Transverse colon (tissue), 4 donors: ENCODE measurements at regions not wholly inside any gene's neighbourhood (a gene's known extent, or its start where the extent isn't known, plus 50 kb on each side); places are given as distances from the start of the nearest gene placed in this dataset.
A peak's percentile ranks its signal among the peaks of the same experiment; 100 is the strongest.

Source experiments
- DNase-seq: peaks from one replicate; pipeline ENCODE4 v3.0.0-alpha.2; 2019
- H3K27ac ChIP-seq, 4 donors: fragments of 200-600 bp; sonication (generic); 2 replicates each; pipeline ENCODE4 v1.5.1; 2016 to 2018; ENCODE audit warnings: inconsistent platforms in 4 of 4
- H3K27me3 ChIP-seq: fragments of 200-600 bp; sonication (generic); 2 replicates; pipeline ENCODE4 v1.5.1; 2017; ENCODE audit warnings: inconsistent platforms
- H3K36me3 ChIP-seq, 4 donors: fragments of 200-600 bp; sonication (generic); 2 replicates each; pipeline ENCODE4 v1.5.1; 2017 to 2019; ENCODE audit warnings: inconsistent platforms in 4 of 4
- H3K4me1 ChIP-seq, 4 donors: fragments of 200-600 bp; sonication (generic); 2 replicates each; pipeline ENCODE4 v1.5.1; 2017 to 2020; ENCODE audit warnings: inconsistent platforms in 4 of 4
- H3K4me3 ChIP-seq, 4 donors: fragments of 200-600 bp; sonication (generic); 1 replicate in 1 of 4; 2 replicates in 3 of 4; pipeline versions ENCODE4 v1.5.1 to v1.6.1; 2017 to 2019; ENCODE audit warnings: inconsistent platforms in 4 of 4
- H3K9me3 ChIP-seq, 2 donors: fragments of 200-600 bp; sonication (generic); 2 replicates each; pipeline ENCODE4 v1.5.1; 2017 to 2019; ENCODE audit warnings: inconsistent platforms in 2 of 2
- EP300 ChIP-seq: sonication (generic); formaldehyde crosslinking; IDR thresholded peaks from one replicate; pipeline ENCODE4 v1.6.1; 2017; ENCODE audit warnings: antibody characterized with exemption, low read depth
- POLR2A ChIP-seq: fragments of 450-650 bp; IDR thresholded peaks from one replicate; pipeline ENCODE4 v1.6.1; 2016; ENCODE audit warnings: antibody characterized with exemption, mild to moderate bottlenecking, moderate library complexity
- POLR2AphosphoS5 ChIP-seq, 3 donors: sonication (generic); formaldehyde crosslinking; IDR thresholded peaks; one replicate each; pipeline ENCODE4 v1.6.1; 2016; ENCODE audit warnings: antibody characterized with exemption in 3 of 3
- WGBS, 2 donors: methylation state at CpG; one replicate each; pipeline ENCODE4 v1.1.5; 2018; ENCODE audit warnings: low coverage in 1 of 2; 5-methylcytosine and 5-hydroxymethylcytosine counted together
- in situ Hi-C, 4 donors: fragments of 200-750 bp; cut with MboI; loops; one replicate each; pipeline versions ENCODE4 v1.15.0 to v1.15.1; 2017; ENCODE audit warnings: low sequenced_read_pairs in 3 of 4, low pct_ligation_motif_present in 1 of 4, low pct_unique_long_range_greater_than_20kb in 1 of 4
- intact Hi-C: fragments of 100-400 bp; cut with DNase I; formaldehyde crosslinking; loops from one replicate; pipeline ENCODE4 v1.15.1; 2023; ENCODE audit warnings: low total_unique reads
- TF ChIP-seq, protein P1 (sequence below), 5 experiments: fragments of 200-600 bp in 3 of 5; fragments of 450-650 bp in 2 of 5; sonication (generic) in 3 of 5; IDR thresholded peaks; 1 replicate in 2 of 5; 2 replicates in 3 of 5; pipeline ENCODE4 v1.5.1; 2016 to 2017; ENCODE audit warnings: antibody characterized with exemption in 5 of 5, inconsistent platforms in 3 of 5, mild to moderate bottlenecking in 2 of 5, moderate library complexity in 1 of 5

DNA sequence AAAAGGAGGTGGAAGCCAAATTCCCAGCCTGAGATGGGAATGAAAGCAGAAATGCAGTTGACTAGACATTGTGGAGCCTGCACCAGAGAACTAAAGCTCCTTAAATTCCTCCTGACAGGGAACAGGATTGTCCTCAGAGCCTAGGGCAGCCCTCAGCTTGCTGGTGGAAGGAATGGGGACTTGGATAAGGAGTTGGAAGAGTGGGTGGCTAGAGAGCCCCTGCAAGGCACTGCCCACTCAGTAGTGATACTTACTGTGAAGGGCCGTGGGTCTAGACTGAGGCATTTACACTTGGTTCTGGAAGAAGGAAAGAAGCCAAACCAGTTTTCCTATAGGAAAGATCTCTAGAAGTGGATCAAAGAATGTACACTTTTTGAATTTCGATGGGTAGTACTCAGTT, 117.6 kb downstream of the PLCE1 start:
- DNase-seq: no peak
- H3K9me3 ChIP-seq: no peaks in the 10 kb centered on the region
- TF ChIP-seq, protein P1, sequence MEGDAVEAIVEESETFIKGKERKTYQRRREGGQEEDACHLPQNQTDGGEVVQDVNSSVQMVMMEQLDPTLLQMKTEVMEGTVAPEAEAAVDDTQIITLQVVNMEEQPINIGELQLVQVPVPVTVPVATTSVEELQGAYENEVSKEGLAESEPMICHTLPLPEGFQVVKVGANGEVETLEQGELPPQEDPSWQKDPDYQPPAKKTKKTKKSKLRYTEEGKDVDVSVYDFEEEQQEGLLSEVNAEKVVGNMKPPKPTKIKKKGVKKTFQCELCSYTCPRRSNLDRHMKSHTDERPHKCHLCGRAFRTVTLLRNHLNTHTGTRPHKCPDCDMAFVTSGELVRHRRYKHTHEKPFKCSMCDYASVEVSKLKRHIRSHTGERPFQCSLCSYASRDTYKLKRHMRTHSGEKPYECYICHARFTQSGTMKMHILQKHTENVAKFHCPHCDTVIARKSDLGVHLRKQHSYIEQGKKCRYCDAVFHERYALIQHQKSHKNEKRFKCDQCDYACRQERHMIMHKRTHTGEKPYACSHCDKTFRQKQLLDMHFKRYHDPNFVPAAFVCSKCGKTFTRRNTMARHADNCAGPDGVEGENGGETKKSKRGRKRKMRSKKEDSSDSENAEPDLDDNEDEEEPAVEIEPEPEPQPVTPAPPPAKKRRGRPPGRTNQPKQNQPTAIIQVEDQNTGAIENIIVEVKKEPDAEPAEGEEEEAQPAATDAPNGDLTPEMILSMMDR (IDR thresholded peaks at IDR 0.05): no peak
- no peak for TF ChIP-seq POLR2AphosphoS5 (IDR thresholded peaks at IDR 0.05)
- no peak for TF ChIP-seq EP300
- no peak for TF ChIP-seq POLR2A
- no peaks in the 10 kb centered on the region for H3K36me3 ChIP-seq
- intact Hi-C loops (no loop called here), in situ Hi-C loops (no loop called here)
- 38 to 40% methylated on average over 1 to 2 of the region's 2 CpGs for WGBS, 2 donors
- H3K27me3 ChIP-seq: no peaks in the 10 kb centered on the region
- H3K27ac ChIP-seq: peak overlapping the region in 1 of 4 donors; percentile 2
- H3K4me3 ChIP-seq: no peak overlapping the region
- H3K4me1 ChIP-seq: peaks cover 0 to 9% (median 0%) of the 10 kb centered on the region in 4 donors

DNA sequence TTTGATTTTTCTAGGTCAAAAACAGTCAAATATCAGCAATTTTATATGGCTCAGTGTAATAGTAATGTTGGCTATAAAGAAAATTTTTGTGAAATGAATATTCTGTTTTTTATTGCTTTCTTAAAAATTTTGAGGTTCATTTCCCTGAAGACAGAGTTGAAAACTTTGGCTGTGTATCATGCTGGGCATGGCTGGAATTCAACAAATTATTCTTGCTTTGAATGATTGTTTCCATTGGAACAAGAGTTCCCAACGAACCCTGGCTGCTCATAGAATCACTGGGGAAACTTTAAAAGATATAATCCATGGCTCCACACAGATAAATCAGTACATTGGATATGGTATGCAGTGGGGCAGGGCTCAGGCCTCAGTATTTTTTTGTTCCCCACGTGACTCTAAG, 118.6 kb downstream of the PLCE1 start:
- DNase-seq: no peak
- TF ChIP-seq POLR2A: no peak
- TF ChIP-seq POLR2AphosphoS5 (IDR thresholded peaks at IDR 0.05): no peak
- TF ChIP-seq EP300: no peak
- TF ChIP-seq, protein P1 (IDR thresholded peaks at IDR 0.05): no peak
- H3K4me1 ChIP-seq: peaks cover 0 to 9% (median 0%) of the 10 kb centered on the region in 4 donors
- no peak overlapping the region for H3K4me3 ChIP-seq
- no peaks in the 10 kb centered on the region for H3K9me3 ChIP-seq
- H3K27me3 ChIP-seq: no peaks in the 10 kb centered on the region
- in situ Hi-C loops (no loop called here), intact Hi-C loops (no loop called here)
- 62 to 67% methylated on average over 1 to 2 of the region's 2 CpGs for WGBS, 2 donors
- no peaks in the 10 kb centered on the region for H3K36me3 ChIP-seq
- no peak overlapping the region for H3K27ac ChIP-seq

DNA sequence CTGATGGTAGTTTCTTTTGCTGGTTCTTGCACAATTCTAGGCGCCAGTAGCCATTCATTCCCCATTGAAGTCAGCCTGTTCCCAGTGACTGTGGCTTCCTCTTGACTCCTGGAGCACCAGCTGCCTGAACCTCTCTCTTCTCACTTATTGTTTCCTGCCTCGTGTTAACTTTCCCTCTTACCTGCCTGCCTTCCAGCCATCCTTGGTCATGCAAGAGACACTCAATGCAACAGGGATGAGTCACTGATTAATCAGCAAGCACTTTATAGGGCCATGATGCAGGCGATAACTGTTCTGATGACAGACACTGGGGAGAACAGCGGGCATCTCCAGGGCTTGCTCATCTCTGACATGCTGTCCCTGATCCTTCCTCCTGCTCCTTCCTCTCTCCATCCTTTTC, 122.0 kb downstream of the PLCE1 start:
- Histone ChIP-seq H3K4me1 (peaks cover 0 to 7% (median 0%) of the 10 kb centered on the region in 4 donors), H3K4me3 (no peak overlapping the region), H3K27me3 (no peaks in the 10 kb centered on the region), H3K36me3 (no peaks in the 10 kb centered on the region), H3K9me3 (no peaks in the 10 kb centered on the region), H3K27ac (no peak overlapping the region)
- WGBS, 2 donors: 90 to 96% methylated on average over 3 to 4 of the region's 4 CpGs
- intact Hi-C loops (no loop called here), in situ Hi-C loops (no loop called here)
- TF ChIP-seq EP300 (no peak), POLR2A (no peak), POLR2AphosphoS5 (IDR thresholded peaks at IDR 0.05) (no peak)
- TF ChIP-seq, protein P1 (IDR thresholded peaks at IDR 0.05): no peak
- no peak for DNase-seq

DNA sequence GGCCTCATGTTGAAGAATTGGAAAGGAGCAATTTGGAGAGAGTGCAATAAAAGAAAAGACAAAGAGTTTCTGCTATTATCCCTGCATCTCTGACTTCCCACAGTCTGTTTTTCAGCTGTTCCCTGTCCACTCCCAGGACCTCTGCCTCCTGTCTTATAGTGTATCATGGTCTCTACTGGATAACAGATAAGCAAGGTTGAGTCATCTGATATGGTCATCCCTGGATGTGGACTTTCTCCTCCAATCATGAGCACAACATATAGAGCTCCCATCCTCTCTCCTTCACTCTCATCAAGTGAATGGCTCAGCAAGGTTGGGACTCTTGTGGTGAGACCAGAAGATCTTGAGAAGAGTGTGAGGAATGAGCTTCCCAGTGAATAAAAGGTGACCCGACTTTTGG, 123.1 kb downstream of the PLCE1 start:
- no peak for DNase-seq
- 93% methylated on average over 1 of the region's 1 CpG; no CpG with 5 or more reads in 1 of the 2 donors for WGBS, 2 donors
- in situ Hi-C loops: no loop called here
- intact Hi-C loops: no loop called here
- TF ChIP-seq POLR2A (no peak), POLR2AphosphoS5 (IDR thresholded peaks at IDR 0.05) (no peak), EP300 (no peak)
- TF ChIP-seq, protein P1 (IDR thresholded peaks at IDR 0.05): no peak
- H3K36me3 ChIP-seq: no peaks in the 10 kb centered on the region
- H3K4me3 ChIP-seq: no peak overlapping the region
- H3K27ac ChIP-seq: no peak overlapping the region
- H3K27me3 ChIP-seq: no peaks in the 10 kb centered on the region
- H3K9me3 ChIP-seq: no peaks in the 10 kb centered on the region
- no peaks in the 10 kb centered on the region for H3K4me1 ChIP-seq
